ENCODE measurements at regions not wholly inside any gene's neighbourhood (a gene's known extent, or its start where the extent isn't known, plus 50 kb on each side); places are given as distances from the start of the nearest gene placed in this dataset.

DNA sequence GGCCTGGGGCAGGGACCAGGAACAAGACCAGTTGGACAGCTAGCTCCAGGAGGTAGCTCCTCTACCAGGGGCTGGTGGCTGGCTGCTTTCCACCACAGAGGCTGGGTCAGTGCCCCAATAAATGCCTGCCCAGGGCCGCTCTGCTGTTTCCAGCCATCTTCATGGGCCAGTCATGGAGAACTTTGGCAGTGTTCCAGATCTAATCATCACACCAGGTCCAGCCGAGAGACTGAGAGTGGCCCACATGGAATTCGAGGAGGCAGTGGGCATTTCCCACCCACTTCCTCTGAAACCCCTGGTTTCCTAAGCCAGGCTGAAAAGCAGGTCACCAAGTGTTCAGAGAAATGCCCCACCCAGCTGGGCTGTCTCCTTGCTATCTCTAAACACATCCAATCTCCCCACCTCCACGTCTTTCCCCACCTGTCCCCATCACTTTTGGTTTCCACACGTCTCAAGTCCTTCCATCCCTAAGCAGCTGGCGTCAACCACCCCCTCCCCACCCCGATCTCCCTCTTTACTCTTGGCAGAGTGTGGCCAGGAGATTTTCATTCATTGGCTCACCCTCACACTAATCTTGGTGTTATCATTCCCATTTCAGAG is 190.0 kb upstream of the LINGO1 start:
- TF ChIP-seq, protein P1, sequence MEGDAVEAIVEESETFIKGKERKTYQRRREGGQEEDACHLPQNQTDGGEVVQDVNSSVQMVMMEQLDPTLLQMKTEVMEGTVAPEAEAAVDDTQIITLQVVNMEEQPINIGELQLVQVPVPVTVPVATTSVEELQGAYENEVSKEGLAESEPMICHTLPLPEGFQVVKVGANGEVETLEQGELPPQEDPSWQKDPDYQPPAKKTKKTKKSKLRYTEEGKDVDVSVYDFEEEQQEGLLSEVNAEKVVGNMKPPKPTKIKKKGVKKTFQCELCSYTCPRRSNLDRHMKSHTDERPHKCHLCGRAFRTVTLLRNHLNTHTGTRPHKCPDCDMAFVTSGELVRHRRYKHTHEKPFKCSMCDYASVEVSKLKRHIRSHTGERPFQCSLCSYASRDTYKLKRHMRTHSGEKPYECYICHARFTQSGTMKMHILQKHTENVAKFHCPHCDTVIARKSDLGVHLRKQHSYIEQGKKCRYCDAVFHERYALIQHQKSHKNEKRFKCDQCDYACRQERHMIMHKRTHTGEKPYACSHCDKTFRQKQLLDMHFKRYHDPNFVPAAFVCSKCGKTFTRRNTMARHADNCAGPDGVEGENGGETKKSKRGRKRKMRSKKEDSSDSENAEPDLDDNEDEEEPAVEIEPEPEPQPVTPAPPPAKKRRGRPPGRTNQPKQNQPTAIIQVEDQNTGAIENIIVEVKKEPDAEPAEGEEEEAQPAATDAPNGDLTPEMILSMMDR (conservative IDR thresholded peaks at IDR 0.05 in 1 of 2, IDR thresholded peaks at IDR 0.05 in 1 of 2; ENCODE audit: extremely low read depth in 1 of 2, insufficient read depth in 1 of 2, low read depth in 1 of 2, low read length in 2 of 2), result no peak
- TF ChIP-seq EZH2 (IDR thresholded peaks at IDR 0.05; ENCODE audit: borderline replicate concordance, low read length), result no peak
